SK-N-SH (cell line): ENCODE measurements at regions not wholly inside any gene's neighbourhood (a gene's known extent, or its start where the extent isn't known, plus 50 kb on each side); places are given as distances from the start of the nearest gene placed in this dataset.

Source experiments
- CTCF ChIA-PET: fragments of 300-600, 350-600 bp; formaldehyde crosslinking; extraction: SDS; loops from one replicate; lab custom pipeline; 2021; lab: Yijun Ruan, JAX
- POLR2A ChIA-PET: fragments of 350-600 bp; sonication (Branson Sonifier 250); formaldehyde crosslinking; extraction: SDS; loops from one replicate; lab custom pipeline; 2020; ENCODE audit warnings: antibody characterized with exemption, inconsistent platforms; lab: Yijun Ruan, JAX
- DNase-seq: peaks from one replicate; pipeline ENCODE4 v3.0.0; 2012
- H2AFZ ChIP-seq: fragments of 200-600 bp; sonication (generic); 2 replicates; pipeline ENCODE4 v1.8.1; 2016; ENCODE audit warnings: antibody characterized with exemption, mild to moderate bottlenecking, low read depth
- H3F3A ChIP-seq: fragments of 200-600 bp; sonication (generic); replicated peaks from 2 replicates; pipeline ENCODE3; 2016; ENCODE audit warnings: antibody characterized with exemption, mild to moderate bottlenecking; ENCODE audit not compliant: insufficient read depth
- H3K27ac ChIP-seq, 2 experiments: fragments of 200-500 bp in 1 of 2; fragments of 200-600 bp in 1 of 2; sonication (Bioruptor generic) in 1 of 2; sonication (generic), shearing (Covaris generic) in 1 of 2; 2 replicates each; pipeline versions ENCODE4 v1.5.1 to v1.6.1; 2014 to 2016; ENCODE audit warnings: low read depth in 2 of 2, inconsistent platforms in 1 of 2, low read length in 1 of 2, mild to moderate bottlenecking in 1 of 2, mixed read lengths in 1 of 2
- H3K27me3 ChIP-seq: fragments of 200-600 bp; sonication (generic), shearing (Covaris generic); 2 replicates; pipeline ENCODE4 v1.6.1; 2016; ENCODE audit warnings: mixed run types; ENCODE audit not compliant: insufficient read depth
- H3K36me3 ChIP-seq, 2 experiments: fragments of 200-500 bp in 1 of 2; fragments of 200-600 bp in 1 of 2; sonication (Bioruptor generic) in 1 of 2; sonication (generic) in 1 of 2; replicated peaks in 1 of 2; 2 replicates each; pipeline versions ENCODE3 to v1.5.1; 2014 to 2016; ENCODE audit warnings: low read length in 1 of 2, mild to moderate bottlenecking in 1 of 2; ENCODE audit not compliant: insufficient read depth in 2 of 2, control insufficient read depth in 1 of 2
- H3K4me1 ChIP-seq, 2 experiments: fragments of 200-500 bp in 1 of 2; fragments of 200-600 bp in 1 of 2; sonication (Bioruptor generic) in 1 of 2; sonication (generic), shearing (Covaris generic) in 1 of 2; 2 replicates each; pipeline versions ENCODE4 v1.5.1 to v1.6.1; 2014 to 2016; ENCODE audit warnings: low read depth in 1 of 2, low read length in 1 of 2, mixed run types in 1 of 2; ENCODE audit not compliant: insufficient read depth in 2 of 2, control insufficient read depth in 1 of 2
- H3K4me2 ChIP-seq: fragments of 200-600 bp; sonication (generic), shearing (Covaris generic); 2 replicates; pipeline ENCODE4 v1.6.1; 2017; ENCODE audit warnings: mixed run types
- H3K4me3 ChIP-seq, 2 experiments: fragments of 200-500 bp in 1 of 2; fragments of 200-600 bp in 1 of 2; sonication (Bioruptor generic) in 1 of 2; sonication (generic), shearing (Covaris generic) in 1 of 2; 2 replicates each; pipeline versions ENCODE4 v1.5.1 to v1.8.1; 2014 to 2016; ENCODE audit warnings: low read depth in 2 of 2, inconsistent platforms in 1 of 2, low read length in 1 of 2, mild to moderate bottlenecking in 1 of 2, mixed read lengths in 1 of 2, moderate library complexity in 1 of 2
- H3K79me2 ChIP-seq: fragments of 200-600 bp; sonication (generic); 2 replicates; pipeline ENCODE4 v1.8.1; 2017; ENCODE audit warnings: mild to moderate bottlenecking; ENCODE audit not compliant: insufficient read depth
- H3K9ac ChIP-seq: fragments of 200-600 bp; sonication (generic); 2 replicates; pipeline ENCODE4 v1.6.1; 2017; ENCODE audit warnings: mixed run types
- H3K9me2 ChIP-seq: fragments of 200-600 bp; sonication (generic); 2 replicates; pipeline ENCODE4 v1.6.1; 2017; ENCODE audit warnings: mixed run types
- H3K9me3 ChIP-seq: fragments of 200-600 bp; sonication (generic); 2 replicates; pipeline ENCODE4 v1.6.1; 2017; ENCODE audit warnings: mixed run types, mild to moderate bottlenecking, moderate library complexity
- H4K20me1 ChIP-seq: fragments of 200-600 bp; sonication (generic); 2 replicates; pipeline ENCODE4 v1.6.1; 2017; ENCODE audit warnings: mild to moderate bottlenecking, mixed run types; ENCODE audit not compliant: insufficient read depth
- EP300 ChIP-seq, 2 experiments: IDR thresholded peaks; 2 replicates each; pipeline versions ENCODE4 v1.4.0 to v1.6.1; 2012; ENCODE audit warnings: borderline replicate concordance in 1 of 2, low read depth in 1 of 2, low read length in 1 of 2
- EZH2phosphoT487 ChIP-seq: fragments of 200-600 bp; sonication (generic); IDR thresholded peaks from 2 replicates; pipeline ENCODE4 v1.6.1; 2017; ENCODE audit warnings: low read depth, mixed run types, mild to moderate bottlenecking, antibody characterized with exemption, moderate library complexity, borderline replicate concordance
- FOSL2 ChIP-seq: IDR thresholded peaks from 2 replicates; pipeline ENCODE4 v1.4.0; 2012; ENCODE audit warnings: low read depth, mild to moderate bottlenecking, moderate library complexity, borderline replicate concordance
- FOXJ3 ChIP-seq: sonication (generic); formaldehyde crosslinking; IDR thresholded peaks from 2 replicates; pipeline ENCODE4 v1.5.1; 2020; ENCODE audit warnings: mild to moderate bottlenecking, missing genetic modification reagents
- FOXM1 ChIP-seq: IDR thresholded peaks from 2 replicates; pipeline ENCODE4 v1.4.0; 2012; ENCODE audit warnings: low read depth, mild to moderate bottlenecking
- GABPA ChIP-seq: IDR thresholded peaks from 2 replicates; pipeline ENCODE4 v1.4.0; 2012; ENCODE audit warnings: low read depth, mild to moderate bottlenecking
- GATA2 ChIP-seq: sonication (generic); formaldehyde crosslinking; IDR thresholded peaks from 2 replicates; pipeline ENCODE4 v1.5.0; 2020; ENCODE audit warnings: mild to moderate bottlenecking, missing genetic modification reagents
- MAX ChIP-seq: IDR thresholded peaks from 2 replicates; pipeline ENCODE4 v1.4.0; 2012; ENCODE audit warnings: low read depth
- MEF2A ChIP-seq: IDR thresholded peaks from 2 replicates; pipeline ENCODE4 v1.4.0; 2012; ENCODE audit warnings: low read depth, borderline replicate concordance
- NRF1 ChIP-seq: IDR thresholded peaks from 2 replicates; pipeline ENCODE4 v1.6.1; 2012; ENCODE audit warnings: low read depth, mild to moderate bottlenecking, low read length
- RCOR1 ChIP-seq: fragments of 150-350 bp; IDR thresholded peaks from 2 replicates; pipeline ENCODE4 v1.6.1; 2017; ENCODE audit warnings: antibody characterized with exemption, low read length
- REST ChIP-seq: IDR thresholded peaks from 2 replicates; pipeline ENCODE4 v1.6.1; 2012; ENCODE audit warnings: mild to moderate bottlenecking, low read depth, low read length, moderate library complexity
- SIN3A ChIP-seq: IDR thresholded peaks from 2 replicates; pipeline ENCODE4 v1.6.1; 2012; ENCODE audit warnings: low read depth, mild to moderate bottlenecking, low read length, moderate library complexity, borderline replicate concordance
- TEAD4 ChIP-seq: IDR thresholded peaks from 2 replicates; pipeline ENCODE4 v1.4.0; 2012; ENCODE audit warnings: mild to moderate bottlenecking, borderline replicate concordance; ENCODE audit not compliant: insufficient read depth
- USF1 ChIP-seq: IDR thresholded peaks from 2 replicates; pipeline ENCODE4 v1.4.0; 2012; ENCODE audit warnings: low read depth, borderline replicate concordance
- USF2 ChIP-seq: fragments of 150-350 bp; IDR thresholded peaks from 2 replicates; pipeline ENCODE4 v1.6.1; 2017; ENCODE audit warnings: antibody characterized with exemption, low read length, low read depth, borderline replicate concordance
- YY1 ChIP-seq: IDR thresholded peaks from 2 replicates; pipeline ENCODE4 v1.4.0; 2012; ENCODE audit warnings: low read depth, mild to moderate bottlenecking
- WGBS: methylation state at CpG from one replicate; pipeline ENCODE4 v1.1.6; 2017; ENCODE audit warnings: low lambda C conversion rate; 5-methylcytosine and 5-hydroxymethylcytosine counted together
- TF ChIP-seq, protein P1 (sequence below): fragments of 200-600 bp; sonication (generic); IDR thresholded peaks from 2 replicates; pipeline ENCODE4 v1.6.1; 2017; ENCODE audit warnings: antibody characterized with exemption, mild to moderate bottlenecking, moderate library complexity

DNA sequence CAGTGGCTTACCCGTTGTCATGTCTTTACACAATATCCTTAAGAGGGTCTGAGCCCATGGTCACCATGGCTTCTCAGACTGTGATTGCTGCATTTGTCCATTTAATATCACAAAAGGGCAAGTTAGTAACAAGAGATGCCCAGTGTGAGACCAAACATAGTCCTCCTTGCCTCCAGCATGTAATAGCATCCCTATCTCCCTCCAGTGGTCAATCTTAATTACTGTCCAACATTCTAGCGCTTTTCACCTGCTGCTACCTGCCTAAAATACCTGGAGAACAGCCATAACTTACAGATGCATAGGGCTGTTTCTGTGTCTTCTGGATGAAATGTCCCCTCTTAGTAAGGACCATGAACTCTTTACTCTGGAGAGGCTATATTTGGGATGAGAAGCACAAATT is 267.2 kb upstream of the DAB2 start:
- no peak overlapping the region for H2AFZ ChIP-seq
- DNase-seq = no peak
- no peak overlapping the region for H3K27ac ChIP-seq
- WGBS = 22% methylated on average over 2 of the region's 2 CpGs
- POLR2A ChIA-PET = no interaction called here
- H3K36me3 ChIP-seq = no peaks in the 10 kb centered on the region
- no peak overlapping the region for H3K4me3 ChIP-seq
- H3K4me1 ChIP-seq = no peaks in the 10 kb centered on the region
- no peaks in the 10 kb centered on the region for H3K79me2 ChIP-seq
- H3K9ac ChIP-seq = no peak overlapping the region
- no peaks in the 10 kb centered on the region for H3F3A ChIP-seq
- H3K27me3 ChIP-seq = no peaks in the 10 kb centered on the region
- H4K20me1 ChIP-seq = no peaks in the 10 kb centered on the region
- TF ChIP-seq, protein P1, sequence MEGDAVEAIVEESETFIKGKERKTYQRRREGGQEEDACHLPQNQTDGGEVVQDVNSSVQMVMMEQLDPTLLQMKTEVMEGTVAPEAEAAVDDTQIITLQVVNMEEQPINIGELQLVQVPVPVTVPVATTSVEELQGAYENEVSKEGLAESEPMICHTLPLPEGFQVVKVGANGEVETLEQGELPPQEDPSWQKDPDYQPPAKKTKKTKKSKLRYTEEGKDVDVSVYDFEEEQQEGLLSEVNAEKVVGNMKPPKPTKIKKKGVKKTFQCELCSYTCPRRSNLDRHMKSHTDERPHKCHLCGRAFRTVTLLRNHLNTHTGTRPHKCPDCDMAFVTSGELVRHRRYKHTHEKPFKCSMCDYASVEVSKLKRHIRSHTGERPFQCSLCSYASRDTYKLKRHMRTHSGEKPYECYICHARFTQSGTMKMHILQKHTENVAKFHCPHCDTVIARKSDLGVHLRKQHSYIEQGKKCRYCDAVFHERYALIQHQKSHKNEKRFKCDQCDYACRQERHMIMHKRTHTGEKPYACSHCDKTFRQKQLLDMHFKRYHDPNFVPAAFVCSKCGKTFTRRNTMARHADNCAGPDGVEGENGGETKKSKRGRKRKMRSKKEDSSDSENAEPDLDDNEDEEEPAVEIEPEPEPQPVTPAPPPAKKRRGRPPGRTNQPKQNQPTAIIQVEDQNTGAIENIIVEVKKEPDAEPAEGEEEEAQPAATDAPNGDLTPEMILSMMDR = peak; percentile 11; the same call in 1 of the 2 replicates
- TF ChIP-seq GATA2 (CRISPR knock-in tag) (no peak), FOXM1 (no peak), FOXJ3 (CRISPR knock-in tag) (no peak)
- TF ChIP-seq, all 33 proteins: peak for 1
- CTCF ChIA-PET = no interaction called here
- Histone ChIP-seq H3K4me2 (no peak overlapping the region), H3K9me3 (no peaks in the 10 kb centered on the region), H3K9me2 (no peaks in the 10 kb centered on the region)

- WGBS = 59% methylated on average over 1 of the region's 1 CpG
- H3K9me2 ChIP-seq = no peaks in the 10 kb centered on the region
- H3K4me1 ChIP-seq = no peaks in the 10 kb centered on the region
- TF ChIP-seq RCOR1 (no peak), SIN3A (no peak), FOXM1 (no peak), USF2 (no peak), YY1 (no peak), EP300 (IDR thresholded peaks at IDR 0.05; ENCODE audit: borderline replicate concordance in 1 of 2, low read depth in 1 of 2, low read length in 1 of 2) (no peak), USF1 (no peak), GABPA (no peak), TEAD4 (no peak), MEF2A (no peak), EZH2phosphoT487 (no peak), REST (no peak), FOSL2 (no peak), FOXJ3 (CRISPR knock-in tag) (no peak), GATA2 (CRISPR knock-in tag) (no peak), NRF1 (no peak), MAX (no peak)
- TF ChIP-seq, all 33 proteins: peak for 0
- Histone ChIP-seq H4K20me1 (no peaks in the 10 kb centered on the region), H3K9ac (no peak overlapping the region), H3K4me3 (no peak overlapping the region), H3K27me3 (no peaks in the 10 kb centered on the region), H3K9me3 (no peaks in the 10 kb centered on the region), H3K4me2 (no peak overlapping the region), H3K27ac (no peak overlapping the region), H3K36me3 (no peaks in the 10 kb centered on the region), H3K79me2 (no peaks in the 10 kb centered on the region), H3F3A (no peaks in the 10 kb centered on the region), H2AFZ (no peak overlapping the region)
- no peak for DNase-seq
- ChIA-PET POLR2A (no interaction called here), CTCF (no interaction called here)
These were observed 266.4 kb upstream of the DAB2 start for GRCh38 chr5:39691136-39691535.
